WTC11 (cell line): ENCODE measurements at regions not wholly inside any gene's neighbourhood (a gene's known extent, or its start where the extent isn't known, plus 50 kb on each side); places are given as distances from the start of the nearest gene placed in this dataset.

Experiments used
- ATAC-seq: fragments of 200-7000 bp; cut with Tn5 transposase; 2 replicates; pipeline ENCODE4 v1.10.0; 2021; ENCODE audit warnings: mild to moderate bottlenecking, moderate library complexity
- CTCF ChIA-PET: fragments of 300-600 bp; sonication (Branson Sonifier 250); formaldehyde crosslinking; loops from one replicate; lab custom pipeline; 2021; ENCODE audit warnings: antibody characterized with exemption; lab: Charles Lee
- POLR2A ChIA-PET: fragments of 350-600 bp; sonication (Branson Sonifier 250); formaldehyde crosslinking; loops from one replicate; lab custom pipeline; 2021; ENCODE audit warnings: antibody characterized with exemption; lab: Charles Lee
- DNase-seq: peaks from one replicate; pipeline ENCODE4 v3.0.0; 2021; ENCODE audit warnings: low spot score
- H3K27ac Mint-ChIP-seq: 2 replicates; pipeline ENCODE4 v1.8.0; 2021; ENCODE audit warnings: mixed read lengths
- H3K27me3 Mint-ChIP-seq: 2 replicates; pipeline ENCODE4 v1.8.0; 2021; ENCODE audit warnings: low read depth, mild to moderate bottlenecking, moderate library complexity, mixed read lengths
- H3K36me3 Mint-ChIP-seq: 2 replicates; pipeline ENCODE4 v1.8.0; 2021; ENCODE audit warnings: mixed read lengths
- H3K4me1 Mint-ChIP-seq: 2 replicates; pipeline ENCODE4 v1.8.0; 2022; ENCODE audit warnings: mixed read lengths
- H3K4me3 Mint-ChIP-seq: 2 replicates; pipeline ENCODE4 v1.8.0; 2021; ENCODE audit warnings: mild to moderate bottlenecking, moderate library complexity, mixed read lengths
- H3K9me3 Mint-ChIP-seq: 2 replicates; pipeline ENCODE4 v1.8.0; 2021; ENCODE audit warnings: mixed read lengths
- AFF4 ChIP-seq: sonication (generic); formaldehyde crosslinking; IDR thresholded peaks from 2 replicates; pipeline ENCODE4 v1.8.1; 2023; ENCODE audit warnings: mild to moderate bottlenecking, missing genetic modification reagents, borderline replicate concordance
- AR ChIP-seq: fragments of 250-450 bp; sonication (Bioruptor Pico); IDR thresholded peaks from 2 replicates; pipeline ENCODE4 v1.9.0; 2021; ENCODE audit warnings: mild to moderate bottlenecking
- CDX4 ChIP-seq: fragments of 250-450 bp; sonication (Bioruptor Pico); IDR thresholded peaks from 2 replicates; pipeline ENCODE4 v1.9.0; 2021; ENCODE audit warnings: moderate library complexity, mild to moderate bottlenecking, inconsistent platforms, borderline replicate concordance
- E2F1 ChIP-seq: sonication (generic); formaldehyde crosslinking; IDR thresholded peaks from 2 replicates; pipeline ENCODE4 v1.8.0; 2022; ENCODE audit warnings: mild to moderate bottlenecking, missing genetic modification reagents
- ELF4 ChIP-seq: sonication (generic); formaldehyde crosslinking; IDR thresholded peaks from 2 replicates; pipeline ENCODE4 v1.8.1; 2022; ENCODE audit warnings: low read depth, mild to moderate bottlenecking, moderate library complexity, missing genetic modification reagents
- ERG ChIP-seq: fragments of 250-450 bp; sonication (Bioruptor Pico); IDR thresholded peaks from 2 replicates; pipeline ENCODE4 v1.8.0; 2021; ENCODE audit warnings: mild to moderate bottlenecking
- ETV6 ChIP-seq: sonication (generic); formaldehyde crosslinking; IDR thresholded peaks from 2 replicates; pipeline ENCODE4 v1.8.1; 2022; ENCODE audit warnings: mild to moderate bottlenecking, missing genetic modification reagents
- FOXP1 ChIP-seq: sonication (generic); formaldehyde crosslinking; IDR thresholded peaks from 2 replicates; pipeline ENCODE4 v1.8.0; 2022; ENCODE audit warnings: missing genetic modification reagents, mild to moderate bottlenecking, moderate library complexity, borderline replicate concordance
- JUN ChIP-seq: sonication (generic); formaldehyde crosslinking; IDR thresholded peaks from 2 replicates; pipeline ENCODE4 v1.8.0; 2023; ENCODE audit warnings: mild to moderate bottlenecking, missing genetic modification reagents
- NFE2L1 ChIP-seq: sonication (generic); formaldehyde crosslinking; IDR thresholded peaks from 2 replicates; pipeline ENCODE4 v1.8.1; 2023; ENCODE audit warnings: missing genetic modification reagents
- NFYB ChIP-seq: sonication (generic); formaldehyde crosslinking; conservative IDR thresholded peaks from 2 replicates; pipeline ENCODE4 v1.8.0; 2022; ENCODE audit warnings: low read depth, missing genetic modification reagents
- TCF7 ChIP-seq: sonication (generic); formaldehyde crosslinking; IDR thresholded peaks from 2 replicates; pipeline ENCODE4 v1.8.0; 2022; ENCODE audit warnings: mild to moderate bottlenecking, low read depth, missing genetic modification reagents, moderate library complexity
- TEAD1 ChIP-seq: sonication (generic); formaldehyde crosslinking; IDR thresholded peaks from 2 replicates; pipeline ENCODE4 v1.8.0; 2022; ENCODE audit warnings: mild to moderate bottlenecking, missing genetic modification reagents
- ZBTB43 ChIP-seq: sonication (generic); formaldehyde crosslinking; IDR thresholded peaks from 2 replicates; pipeline ENCODE4 v1.8.1; 2023; ENCODE audit warnings: mild to moderate bottlenecking, missing genetic modification reagents
- ZNF281 ChIP-seq: sonication (generic); formaldehyde crosslinking; IDR thresholded peaks from 2 replicates; pipeline ENCODE4 v1.8.0; 2023; ENCODE audit warnings: mild to moderate bottlenecking, missing genetic modification reagents
- ZNF532 ChIP-seq: fragments of 250-450 bp; sonication (Bioruptor Pico); IDR thresholded peaks from 2 replicates; pipeline ENCODE4 v1.9.0; 2021; ENCODE audit warnings: mild to moderate bottlenecking, borderline replicate concordance

GRCh38 chr9:102842423-102842822 lies 152.7 kb upstream of the CYLC2 start:
- POLR2A ChIA-PET = no interaction called here
- DNase-seq = no peak
- Mint-ChIP-seq H3K27me3 (no peaks in the 10 kb centered on the region), H3K27ac (no peak overlapping the region), H3K9me3 (peaks cover 8% of the 10 kb centered on the region), H3K4me3 (no peak overlapping the region), H3K4me1 (no peaks in the 10 kb centered on the region), H3K36me3 (0 out of 2 replicates have a peak, but pooled peaks cover 4% of the 10 kb centered on the region)
- CTCF ChIA-PET = no interaction called here
- ATAC-seq = no peak
- no peak for TF ChIP-seq AR
- TF ChIP-seq ETV6 (CRISPR knock-in tag) = no peak
- TF ChIP-seq TEAD1 (CRISPR knock-in tag) = no peak
- no peak for TF ChIP-seq NFYB (CRISPR knock-in tag)
- no peak for TF ChIP-seq ZBTB43 (CRISPR knock-in tag)
- no peak for TF ChIP-seq ELF4 (CRISPR knock-in tag)
- TF ChIP-seq ERG (CRISPR knock-in tag) = no peak
- TF ChIP-seq ZNF532 = no peak
- no peak for TF ChIP-seq FOXP1
- TF ChIP-seq AFF4 (CRISPR knock-in tag) = no peak
- no peak for TF ChIP-seq TCF7 (CRISPR knock-in tag)
- TF ChIP-seq NFE2L1 (CRISPR knock-in tag) = no peak
- no peak for TF ChIP-seq CDX4 (CRISPR knock-in tag)
- TF ChIP-seq E2F1 (CRISPR knock-in tag) = no peak
- no peak for TF ChIP-seq JUN
- no peak for TF ChIP-seq ZNF281 (CRISPR knock-in tag)
